Ovary (tissue), 3 donors: ENCODE measurements at regions not wholly inside any gene's neighbourhood (a gene's known extent, or its start where the extent isn't known, plus 50 kb on each side); places are given as distances from the start of the nearest gene placed in this dataset.

Source experiments
- CTCF ChIP-seq, 3 donors: fragments of 450-650 bp in 2 of 3; fragments of 200-600 bp in 1 of 3; IDR thresholded peaks; one replicate each; pipeline versions ENCODE4 v1.5.1 to v1.8.0; 2016 to 2022; ENCODE audit warnings: antibody characterized with exemption in 3 of 3, mild to moderate bottlenecking in 1 of 3
- POLR2A ChIP-seq: fragments of 450-650 bp; IDR thresholded peaks from one replicate; pipeline ENCODE4 v1.6.1; 2017; ENCODE audit warnings: antibody characterized with exemption, mild to moderate bottlenecking, moderate library complexity
- donor health status: DM: no; HTN: no; CAD: no.

DNA sequence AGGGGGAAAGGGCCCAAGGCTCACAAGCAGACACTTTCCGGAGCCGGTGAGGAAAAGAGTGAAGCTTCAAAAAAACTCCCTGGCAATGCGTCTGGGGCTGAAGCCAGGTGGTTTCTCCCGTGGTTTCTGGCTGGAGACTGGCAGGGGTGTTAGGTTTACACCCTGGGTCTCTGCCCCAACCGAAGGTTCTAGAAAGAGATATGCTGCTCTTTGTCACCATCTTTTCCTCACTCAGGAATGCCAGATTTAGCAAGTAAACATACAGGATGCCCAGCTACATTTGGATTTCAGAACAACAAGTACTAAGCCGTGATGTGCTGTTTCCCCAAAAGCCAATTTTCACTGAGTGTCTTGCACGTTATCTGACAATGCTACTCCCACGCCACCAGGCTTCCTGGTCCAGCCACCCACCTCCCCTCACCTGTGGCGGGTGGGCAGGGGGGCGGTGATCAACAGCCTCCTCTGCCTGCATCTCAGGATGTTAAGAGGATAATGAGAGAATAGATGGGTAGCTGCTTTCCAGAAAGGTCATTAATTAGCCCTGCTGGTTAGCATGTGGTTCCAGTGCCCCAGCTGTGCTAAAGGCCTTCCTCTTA lies 69.6 kb upstream of the OLIG2 start:
- no peak for TF ChIP-seq CTCF (IDR thresholded peaks at IDR 0.05)
- no peak for TF ChIP-seq POLR2A
